ENCODE measurements at regions not wholly inside any gene's neighbourhood (a gene's known extent, or its start where the extent isn't known, plus 50 kb on each side); places are given as distances from the start of the nearest gene placed in this dataset.

DNA sequence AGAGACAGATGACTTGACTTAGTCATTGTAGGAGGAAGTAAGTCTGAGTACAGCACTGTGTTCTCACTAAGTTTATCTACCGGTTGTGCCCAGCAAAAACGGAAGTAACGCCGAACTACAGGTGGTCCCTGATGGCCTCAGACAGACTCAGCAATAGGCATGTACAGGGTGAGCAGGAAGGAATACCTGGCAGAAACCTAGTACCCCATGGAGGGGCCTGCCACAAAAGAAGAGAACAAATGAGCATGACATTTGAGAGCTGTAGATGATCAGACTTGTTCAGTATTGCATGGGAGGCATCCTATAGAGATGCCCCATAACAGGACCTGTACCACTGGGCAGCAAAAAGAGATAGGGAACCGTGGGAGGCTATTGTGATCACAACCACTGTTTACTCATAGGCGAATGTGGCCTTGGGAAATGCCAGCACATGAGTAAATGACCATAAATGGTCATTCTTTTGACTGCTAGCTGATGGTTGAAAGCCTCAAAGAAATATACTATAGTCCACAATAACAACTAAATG lies 106.4 kb upstream of the TAB2 start:
- TF ChIP-seq CTCF (IDR thresholded peaks at IDR 0.05) (no peak), POLR2A (IDR thresholded peaks at IDR 0.05) (no peak)
